Lower leg skin (tissue), 4 donors: ENCODE measurements at regions not wholly inside any gene's neighbourhood (a gene's known extent, or its start where the extent isn't known, plus 50 kb on each side); places are given as distances from the start of the nearest gene placed in this dataset.

ENCODE experiments used
- DNase-seq, 2 donors: peaks; one replicate each; pipeline ENCODE4 v3.0.0-alpha.2; 2019; ENCODE audit warnings: low spot score in 2 of 2
- H3K4me3 ChIP-seq: fragments of 200-600 bp; sonication (generic); 2 replicates; pipeline ENCODE4 v1.5.1; 2017; ENCODE audit warnings: mild to moderate bottlenecking, low read depth; ENCODE audit not compliant: poor library complexity, severe bottlenecking
- POLR2A ChIP-seq, 2 donors: fragments of 450-650 bp; IDR thresholded peaks; one replicate each; pipeline ENCODE4 v1.6.1; 2016 to 2017; ENCODE audit warnings: antibody characterized with exemption in 2 of 2, mild to moderate bottlenecking in 1 of 2, moderate library complexity in 1 of 2
- WGBS, 2 donors: methylation state at CpG; one replicate each; pipeline ENCODE4 v1.1.5; 2018; 5-methylcytosine and 5-hydroxymethylcytosine counted together
- intact Hi-C: fragments of 100-400 bp; cut with DNase I; formaldehyde crosslinking; loops from one replicate; pipeline ENCODE4 v1.15.0; 2023; ENCODE audit warnings: low total_unique reads
- TF ChIP-seq, protein P1 (sequence below), 3 donors: fragments of 450-650 bp; IDR thresholded peaks; one replicate each; pipeline ENCODE4 v1.5.1; 2016; ENCODE audit warnings: antibody characterized with exemption in 3 of 3, mild to moderate bottlenecking in 3 of 3, moderate library complexity in 2 of 3

DNA sequence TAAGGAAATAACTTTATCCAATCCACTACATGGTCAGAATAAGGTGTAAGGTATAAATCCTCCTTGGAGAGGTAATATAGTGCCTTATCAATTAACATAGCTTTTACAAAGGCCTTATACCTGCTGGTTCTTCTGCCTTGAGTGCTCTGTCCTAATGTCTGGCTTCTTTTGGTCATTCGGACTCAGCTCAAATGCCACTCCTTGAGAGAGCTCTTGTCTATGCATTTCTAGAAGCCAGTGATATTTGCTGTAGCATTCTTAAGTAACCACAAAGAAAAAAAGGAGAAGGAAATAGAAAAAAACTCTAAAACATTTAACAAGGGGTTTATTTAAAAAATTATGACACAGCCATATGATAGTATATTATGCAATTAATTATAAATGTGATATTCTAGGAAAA, 444.8 kb upstream of the SLIT2 start:
- intact Hi-C loops: no loop called here
- no peak for DNase-seq
- WGBS, 2 donors: 75 to 81% methylated on average over 1 of the region's 1 CpG
- H3K4me3 ChIP-seq: no peak overlapping the region
- TF ChIP-seq POLR2A (IDR thresholded peaks at IDR 0.05): no peak
- TF ChIP-seq, protein P1, sequence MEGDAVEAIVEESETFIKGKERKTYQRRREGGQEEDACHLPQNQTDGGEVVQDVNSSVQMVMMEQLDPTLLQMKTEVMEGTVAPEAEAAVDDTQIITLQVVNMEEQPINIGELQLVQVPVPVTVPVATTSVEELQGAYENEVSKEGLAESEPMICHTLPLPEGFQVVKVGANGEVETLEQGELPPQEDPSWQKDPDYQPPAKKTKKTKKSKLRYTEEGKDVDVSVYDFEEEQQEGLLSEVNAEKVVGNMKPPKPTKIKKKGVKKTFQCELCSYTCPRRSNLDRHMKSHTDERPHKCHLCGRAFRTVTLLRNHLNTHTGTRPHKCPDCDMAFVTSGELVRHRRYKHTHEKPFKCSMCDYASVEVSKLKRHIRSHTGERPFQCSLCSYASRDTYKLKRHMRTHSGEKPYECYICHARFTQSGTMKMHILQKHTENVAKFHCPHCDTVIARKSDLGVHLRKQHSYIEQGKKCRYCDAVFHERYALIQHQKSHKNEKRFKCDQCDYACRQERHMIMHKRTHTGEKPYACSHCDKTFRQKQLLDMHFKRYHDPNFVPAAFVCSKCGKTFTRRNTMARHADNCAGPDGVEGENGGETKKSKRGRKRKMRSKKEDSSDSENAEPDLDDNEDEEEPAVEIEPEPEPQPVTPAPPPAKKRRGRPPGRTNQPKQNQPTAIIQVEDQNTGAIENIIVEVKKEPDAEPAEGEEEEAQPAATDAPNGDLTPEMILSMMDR (IDR thresholded peaks at IDR 0.05): no peak

DNA sequence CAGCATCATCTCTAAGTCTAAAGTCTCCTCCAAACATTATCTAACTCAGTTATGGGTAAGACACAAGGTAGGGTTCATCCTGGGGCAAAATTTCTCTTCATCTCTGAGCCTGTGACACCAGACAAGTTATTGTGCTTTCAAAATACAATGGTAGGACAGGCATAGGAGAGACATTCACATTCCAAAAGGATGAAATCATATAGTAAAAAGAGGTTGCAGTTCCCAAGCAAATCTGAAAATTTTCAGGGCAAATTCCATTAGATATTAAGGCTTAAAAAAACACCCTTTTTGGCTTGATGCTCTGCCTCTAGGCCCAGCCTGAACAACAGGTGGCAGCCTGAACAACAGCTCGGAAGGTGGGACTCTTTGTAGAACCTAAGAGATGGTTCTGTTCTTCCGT, 448.3 kb upstream of the SLIT2 start:
- no peak for TF ChIP-seq POLR2A (IDR thresholded peaks at IDR 0.05)
- TF ChIP-seq, protein P1 (IDR thresholded peaks at IDR 0.05): no peak
- DNase-seq: no peak
- intact Hi-C loops: no loop called here
- WGBS, 2 donors: 72 to 79% methylated on average over 2 of the region's 2 CpGs
- no peak overlapping the region for H3K4me3 ChIP-seq

DNA sequence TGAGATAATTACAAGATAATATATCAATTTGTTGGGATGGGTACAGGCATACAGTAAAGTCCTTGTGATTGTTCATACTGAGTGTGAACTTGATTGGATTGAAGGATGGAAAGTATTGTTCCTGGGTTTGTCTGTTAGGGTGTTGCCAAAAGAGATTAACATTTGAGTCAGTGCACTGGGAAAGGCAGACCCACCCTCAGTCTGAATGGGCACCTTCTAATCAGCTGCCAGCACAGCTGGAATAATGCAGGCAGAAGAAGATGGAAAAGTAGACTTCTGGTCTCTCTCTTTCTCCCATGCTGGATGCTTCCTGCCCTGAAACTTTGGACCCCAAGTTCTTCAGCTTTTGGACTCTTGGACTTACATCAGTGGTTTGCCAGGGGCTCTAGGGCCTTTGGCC, 457.9 kb upstream of the SLIT2 start:
- intact Hi-C loops: no loop called here

DNA sequence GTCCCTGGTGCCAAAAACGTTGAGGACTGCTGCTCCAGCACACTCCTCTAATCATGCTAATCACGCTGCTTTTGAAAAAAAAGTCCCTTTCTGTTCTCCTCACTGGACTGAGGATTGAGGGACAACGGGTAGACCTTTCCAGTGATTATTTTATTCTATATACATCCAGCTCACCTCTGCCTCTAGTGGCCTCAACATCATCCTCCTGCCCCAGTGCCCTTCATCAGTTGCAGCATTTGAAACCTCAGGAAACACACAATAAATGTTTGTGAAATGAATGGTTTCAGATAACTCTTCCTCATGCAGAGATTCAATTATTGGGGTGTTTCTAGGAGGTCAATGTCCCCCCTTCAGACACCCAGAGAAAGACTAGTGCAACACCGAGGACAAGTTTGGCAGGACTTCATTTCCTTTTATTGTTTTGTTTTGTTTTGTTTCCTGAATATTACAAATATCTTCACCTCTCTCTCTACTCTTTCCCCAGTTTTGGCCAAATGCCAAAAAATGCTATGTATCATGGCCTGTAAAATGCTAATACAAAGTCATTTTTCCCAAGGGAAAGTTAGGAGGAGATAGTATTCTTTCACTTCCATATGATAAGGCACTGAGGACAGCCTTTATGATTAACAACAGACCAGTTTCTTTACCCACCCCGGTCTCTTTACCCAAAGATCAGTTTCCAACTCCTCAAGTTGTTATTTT, 460.1 kb upstream of the SLIT2 start:
- intact Hi-C loops: no loop called here
- 72 to 75% methylated on average over 5 of the region's 5 CpGs for WGBS, 2 donors
- no peak for TF ChIP-seq POLR2A (IDR thresholded peaks at IDR 0.05)
- TF ChIP-seq, protein P1 (IDR thresholded peaks at IDR 0.05): no peak
- no peak for DNase-seq
- H3K4me3 ChIP-seq: no peak overlapping the region

More for the DNA sequence above, 457.9 kb upstream of the SLIT2 start:
- TF ChIP-seq, protein P1 (IDR thresholded peaks at IDR 0.05): no peak
- no peak for TF ChIP-seq POLR2A (IDR thresholded peaks at IDR 0.05)
- DNase-seq: no peak
- H3K4me3 ChIP-seq: no peak overlapping the region

- intact Hi-C loops: no loop called here
- H3K4me3 ChIP-seq: no peak overlapping the region
- WGBS, 2 donors: 53 to 59% methylated on average over 1 of the region's 1 CpG
- no peak for DNase-seq
- TF ChIP-seq POLR2A (IDR thresholded peaks at IDR 0.05): no peak
- TF ChIP-seq, protein P1 (IDR thresholded peaks at IDR 0.05): no peak
Measured at GRCh38 chr4:19786616-19787015, 465.1 kb upstream of the SLIT2 start.

- DNase-seq: no peak
- intact Hi-C loops: no loop called here
- WGBS, 2 donors: 78 to 81% methylated on average over 4 of the region's 4 CpGs
- TF ChIP-seq, protein P1 (IDR thresholded peaks at IDR 0.05): no peak
- TF ChIP-seq POLR2A (IDR thresholded peaks at IDR 0.05): no peak
- H3K4me3 ChIP-seq: no peak overlapping the region
Measured at GRCh38 chr4:19783667-19784223, 468.0 kb upstream of the SLIT2 start.
